Eye (tissue), 1 donor: ENCODE measurements at regions not wholly inside any gene's neighbourhood (a gene's known extent, or its start where the extent isn't known, plus 50 kb on each side); places are given as distances from the start of the nearest gene placed in this dataset.
A peak's percentile ranks its signal among the peaks of the same experiment; 100 is the strongest.

Source experiments
- DNase-seq: peaks from one replicate; pipeline ENCODE4 v3.0.0-alpha.2; 2015

DNA sequence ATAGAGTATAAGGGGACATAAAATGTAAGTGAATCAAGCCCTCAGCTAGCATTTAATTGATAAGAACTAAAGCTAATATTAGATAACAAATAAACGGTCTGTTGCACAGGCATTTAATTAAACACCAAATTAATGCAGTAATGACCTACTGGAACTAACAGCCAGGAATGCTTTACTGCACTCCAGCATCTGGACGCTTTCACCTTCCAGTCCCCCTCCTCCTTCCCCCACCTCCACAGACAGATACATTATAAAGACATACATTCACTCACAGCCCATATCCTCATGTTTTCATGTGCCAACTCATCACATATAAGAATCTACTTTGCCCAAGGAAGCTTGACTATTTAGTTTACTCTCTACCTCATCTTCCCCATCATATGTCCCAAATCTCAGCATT, 337.4 kb upstream of the PIK3C3 start:
- DNase-seq: no peak

DNA sequence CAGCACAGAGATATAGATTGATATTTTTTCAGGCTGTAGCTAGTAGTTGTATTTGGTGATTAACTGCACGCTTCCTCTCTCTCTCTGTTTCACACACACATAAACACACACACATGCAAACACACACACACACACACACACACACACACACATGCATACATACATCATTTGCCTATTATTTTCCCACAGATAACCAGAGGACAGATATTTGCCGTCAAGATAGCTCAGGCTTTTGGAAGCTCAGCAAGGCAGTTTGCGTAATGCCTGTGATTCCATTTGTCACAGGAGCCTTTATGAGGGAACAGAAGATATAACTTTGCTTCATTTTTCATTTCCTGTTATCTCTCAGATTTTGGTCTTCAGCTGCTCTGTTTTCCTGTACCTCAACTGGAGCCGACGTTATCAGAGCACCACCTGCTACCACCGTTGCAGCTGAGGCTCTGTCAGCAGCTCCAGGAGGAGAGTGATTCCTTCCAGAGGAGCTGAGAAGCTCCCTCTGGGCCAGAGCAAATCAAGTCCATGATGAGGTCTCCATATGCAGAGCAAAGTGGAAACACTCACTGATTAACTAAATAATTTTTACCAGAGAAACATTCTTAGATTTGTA, 341.9 kb upstream of the PIK3C3 start:
- DNase-seq: no peak

DNA sequence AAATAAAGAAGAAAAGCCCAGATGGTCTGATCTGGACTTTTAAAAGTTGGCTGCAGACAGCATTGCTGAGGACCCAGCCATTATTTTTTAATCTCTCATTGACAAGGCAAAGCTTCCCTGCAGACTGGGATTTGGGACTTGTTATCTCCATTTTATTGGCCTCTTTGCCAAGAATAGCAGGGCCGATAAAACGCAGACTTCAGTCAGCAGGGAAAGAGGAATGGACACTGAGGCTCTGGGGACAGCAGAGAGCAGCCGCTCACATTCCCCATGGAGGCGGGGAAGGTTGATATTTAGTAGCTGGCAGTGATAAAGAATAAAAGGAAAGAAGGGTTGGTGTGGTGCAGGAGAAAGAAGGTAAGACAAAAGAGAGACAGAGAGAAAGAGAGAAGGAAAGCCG, 350.1 kb upstream of the PIK3C3 start:
- no peak for DNase-seq

DNA sequence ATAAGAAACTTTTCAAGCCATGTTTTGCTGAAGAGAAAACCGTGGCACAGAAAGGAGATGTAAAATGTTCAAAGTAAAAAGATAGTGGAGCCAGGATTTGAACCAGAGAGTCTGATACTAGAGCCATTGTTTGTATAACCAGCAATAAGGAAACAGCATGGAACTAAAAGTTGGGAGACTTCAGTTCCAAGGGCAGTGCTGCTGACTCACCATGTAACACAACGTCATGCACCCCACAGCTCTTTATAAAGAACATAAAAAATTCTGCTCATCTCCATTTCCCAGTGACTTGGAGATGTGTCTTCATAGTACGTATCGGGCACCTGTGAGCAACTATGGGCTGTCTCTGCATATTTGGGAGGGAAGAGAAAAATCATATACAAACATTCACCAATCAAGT, 353.0 kb upstream of the PIK3C3 start:
- no peak for DNase-seq

DNA sequence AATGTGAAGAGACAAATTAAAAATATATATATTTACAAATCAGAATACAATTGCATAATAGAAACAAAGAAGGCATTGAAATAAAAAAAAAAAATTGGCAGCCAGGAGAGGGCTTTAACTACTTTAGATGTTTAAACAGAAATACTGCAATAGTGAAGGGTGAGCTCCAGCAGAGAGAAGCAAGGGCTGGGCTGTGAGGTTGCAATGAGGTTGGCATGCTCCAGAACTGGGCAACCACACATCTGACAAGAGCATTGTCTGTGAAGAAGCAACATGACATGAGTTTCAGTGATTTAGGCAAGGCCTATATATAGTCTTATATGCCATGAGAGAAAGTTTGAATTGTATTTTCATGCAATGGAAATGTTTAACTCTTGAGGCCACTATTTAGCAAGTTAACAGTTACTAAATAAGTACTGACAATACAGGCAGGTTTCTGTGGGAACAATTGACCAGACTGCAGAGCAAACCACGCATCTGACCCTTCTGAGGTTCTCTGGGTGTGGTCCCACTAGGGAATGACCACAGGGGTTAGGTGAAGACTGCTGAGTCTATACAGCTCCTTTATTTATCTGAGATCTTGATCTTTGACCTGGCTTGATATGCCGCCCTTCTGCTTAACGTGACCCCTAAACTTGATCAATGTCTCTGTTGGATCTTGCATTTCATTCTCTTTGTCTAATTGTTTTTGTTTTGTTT, 354.2 kb upstream of the PIK3C3 start:
- DNase-seq: no peak

DNA sequence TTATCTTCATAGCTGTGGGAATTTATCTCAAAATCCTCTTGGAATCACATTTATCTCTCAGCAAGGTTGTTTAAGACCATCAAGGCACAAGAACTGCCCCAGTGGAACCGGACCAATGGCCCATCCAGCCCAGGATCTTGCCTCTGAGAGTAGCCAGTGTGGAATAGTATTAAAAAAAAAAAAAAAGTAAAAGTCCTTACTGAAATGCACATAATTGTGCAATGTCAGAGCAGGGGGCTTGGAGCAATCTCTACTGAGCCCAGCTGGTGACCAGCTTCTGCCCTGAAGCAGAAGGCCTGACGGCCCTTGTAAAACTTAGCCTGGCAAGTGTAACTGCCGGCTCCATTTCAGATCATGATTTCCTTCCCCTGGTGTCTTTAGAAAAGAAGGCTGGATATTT, 355.6 kb upstream of the PIK3C3 start:
- no peak for DNase-seq

DNA sequence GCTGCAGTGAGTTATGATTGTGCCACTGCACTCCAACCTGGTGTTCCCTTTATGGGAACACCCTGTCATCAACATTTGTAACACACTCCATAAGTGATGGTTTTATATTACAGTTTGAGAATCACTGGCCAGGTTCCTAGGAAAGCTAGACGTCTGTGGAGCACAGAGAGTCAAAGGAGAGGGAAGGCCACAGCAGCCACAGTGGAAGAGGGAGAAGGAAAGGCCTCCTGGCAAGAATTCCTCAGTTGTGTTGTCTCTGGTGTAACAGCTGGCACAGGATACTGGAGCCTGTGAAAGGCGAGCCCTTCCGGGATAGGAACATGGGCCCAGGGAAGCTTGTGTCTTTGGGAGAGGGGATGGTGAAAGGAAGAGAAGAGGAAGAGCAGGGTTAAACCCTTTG, 360.5 kb upstream of the PIK3C3 start:
- DNase-seq: no peak

DNA sequence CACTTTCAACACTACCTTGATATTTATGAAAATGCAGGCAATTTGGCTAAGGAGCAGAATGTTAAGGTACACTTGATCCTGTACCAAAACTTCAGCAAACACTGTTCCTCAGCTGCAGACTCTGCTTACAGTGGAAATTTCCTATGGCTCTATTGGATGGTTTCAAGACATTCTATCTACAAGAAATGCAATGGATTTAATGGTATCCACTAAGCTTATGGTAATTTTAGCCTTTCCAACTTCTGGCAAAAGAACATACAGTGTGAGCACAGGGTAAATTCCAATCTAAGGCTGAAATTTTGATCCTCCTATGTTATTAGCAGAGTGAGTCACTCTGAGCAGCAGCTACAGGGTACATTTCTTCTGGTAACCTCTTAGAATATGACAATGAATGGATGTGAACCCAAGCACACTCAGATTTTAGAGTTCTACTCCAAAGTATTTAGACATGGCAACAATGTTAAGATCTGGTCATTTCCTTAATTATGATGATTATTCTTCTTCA, 361.8 kb upstream of the PIK3C3 start:
- no peak for DNase-seq

DNA sequence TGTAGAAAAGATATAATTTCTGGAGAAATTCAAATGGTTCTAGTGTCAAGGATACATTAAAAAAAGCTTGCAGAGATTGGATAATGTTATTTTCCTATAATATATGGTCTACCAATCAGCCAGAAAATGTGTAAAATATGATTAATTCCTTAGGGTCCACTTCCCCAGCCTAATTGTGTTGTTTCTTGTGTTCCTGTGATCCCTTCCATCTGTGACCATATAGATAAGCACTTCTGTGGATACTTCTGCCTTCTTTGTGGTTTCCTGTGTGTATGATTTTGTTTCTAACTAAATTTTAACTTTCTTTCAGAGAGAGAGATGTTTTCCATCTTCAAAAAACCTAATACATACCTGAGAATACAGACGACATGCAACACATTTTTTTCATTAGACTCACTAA, 367.1 kb upstream of the PIK3C3 start:
- no peak for DNase-seq

DNA sequence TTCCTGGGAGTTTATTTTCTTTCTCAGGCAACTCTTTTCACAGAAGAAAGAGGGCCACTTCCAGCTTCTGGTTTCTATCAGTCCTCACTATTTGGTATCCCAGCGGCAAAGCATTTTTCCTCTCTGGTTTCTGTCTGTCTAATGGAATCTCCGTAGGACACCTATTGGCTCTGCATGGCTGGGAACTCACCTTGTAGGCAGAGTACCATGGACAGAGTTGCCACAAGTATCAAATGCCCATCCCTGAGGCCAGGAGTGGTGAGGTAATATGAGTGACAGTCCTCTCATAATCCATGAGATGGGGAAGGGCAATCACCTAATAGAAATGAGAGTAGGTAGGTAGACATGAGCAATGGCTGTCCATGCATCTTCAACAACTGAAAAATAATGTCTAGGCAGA, 369.5 kb upstream of the PIK3C3 start:
- no peak for DNase-seq

DNA sequence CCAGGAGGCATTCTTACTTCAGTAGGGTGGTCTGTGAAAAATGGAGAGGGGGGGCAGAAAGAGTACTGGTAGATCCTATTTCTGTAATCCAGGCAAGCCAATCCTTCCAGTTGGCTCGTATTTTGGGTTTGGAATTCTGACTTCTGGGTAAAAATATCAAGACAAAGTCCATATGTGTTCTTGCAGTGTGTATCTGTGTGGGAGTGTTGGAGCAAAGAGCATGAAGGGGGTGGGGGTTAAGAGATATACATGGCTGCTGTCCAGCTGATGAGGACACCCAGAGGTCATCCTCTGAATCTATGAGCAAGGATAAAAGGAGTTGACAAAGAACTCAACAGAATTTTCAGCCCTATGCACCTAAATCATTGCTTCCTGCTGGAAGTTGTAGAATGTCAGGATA, 375.8 kb upstream of the PIK3C3 start:
- DNase-seq: no peak

DNA sequence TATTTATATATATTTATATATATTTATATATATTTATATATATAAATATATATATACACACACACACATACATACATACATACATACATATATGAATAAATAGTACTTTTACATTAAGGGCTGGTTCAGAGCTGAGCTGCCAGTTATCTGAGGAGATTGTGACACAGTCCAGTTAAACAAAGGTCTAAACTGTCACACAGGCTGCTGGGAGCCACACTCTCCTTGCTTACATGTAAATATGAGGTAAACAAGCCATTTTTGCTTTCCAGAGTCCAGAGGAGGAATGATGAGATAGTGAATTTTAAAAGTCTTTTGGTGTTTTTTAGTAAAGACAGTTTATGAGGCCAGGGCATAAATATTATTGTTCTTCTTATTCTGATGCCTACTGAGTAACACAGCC, 377.5 kb upstream of the PIK3C3 start:
- DNase-seq: no peak

DNA sequence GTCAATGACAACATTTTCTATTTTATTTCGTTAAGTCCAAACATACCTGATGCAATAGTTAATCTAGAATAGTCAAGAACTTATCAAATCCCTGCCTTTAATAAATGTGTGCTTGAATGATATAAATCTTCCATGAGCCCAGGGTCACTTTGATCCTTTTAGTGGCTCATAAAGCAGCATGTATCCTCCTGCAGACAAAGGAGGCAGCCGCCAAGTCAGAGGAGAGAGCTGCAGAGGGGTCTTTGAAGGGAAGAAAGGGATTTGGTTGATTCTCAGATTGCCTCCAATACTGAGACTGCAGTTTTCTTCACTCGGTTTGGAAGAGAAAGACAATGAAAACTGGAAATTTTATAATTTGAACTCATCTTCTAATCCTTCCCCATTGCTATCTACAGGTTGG, 378.4 kb upstream of the PIK3C3 start:
- DNase-seq: peak; percentile 14

DNA sequence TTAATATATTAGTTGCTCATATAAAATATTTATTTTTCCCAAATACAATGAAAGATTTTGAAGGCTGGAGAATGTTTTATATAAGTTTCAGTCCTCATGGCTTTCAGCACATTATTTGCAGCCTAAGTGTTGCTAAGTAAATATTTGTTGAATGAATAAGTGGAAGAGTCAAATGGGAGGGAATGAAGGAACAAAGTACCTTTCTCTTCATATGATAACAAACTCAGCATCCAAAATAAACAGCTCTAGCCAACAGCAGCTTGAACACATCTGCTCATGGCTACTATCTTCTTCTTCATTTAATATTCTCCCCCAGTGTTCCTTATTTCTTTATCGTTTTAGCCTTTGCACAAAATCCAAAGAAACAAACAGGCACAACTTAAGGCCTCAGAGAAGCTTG, 385.2 kb upstream of the PIK3C3 start:
- DNase-seq: no peak

DNA sequence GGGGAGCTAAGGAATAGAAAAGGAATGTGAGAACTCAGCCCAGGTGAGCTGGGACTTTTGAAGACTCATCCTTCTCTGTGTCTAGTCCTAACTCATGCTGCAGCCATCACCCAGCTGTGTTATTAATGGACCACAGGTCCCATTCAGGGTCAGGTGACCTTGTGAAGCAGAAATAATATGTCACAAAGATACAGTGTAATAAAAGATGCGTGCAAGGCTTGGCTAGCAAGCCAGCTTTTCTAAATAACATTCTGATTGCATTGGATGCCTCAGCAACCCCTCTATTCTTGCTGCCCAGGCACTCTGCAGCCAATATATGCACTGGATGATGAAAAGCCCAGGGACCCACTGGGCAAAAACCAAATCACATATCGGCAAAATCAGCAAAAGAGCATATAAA, 393.1 kb upstream of the PIK3C3 start:
- no peak for DNase-seq

DNA sequence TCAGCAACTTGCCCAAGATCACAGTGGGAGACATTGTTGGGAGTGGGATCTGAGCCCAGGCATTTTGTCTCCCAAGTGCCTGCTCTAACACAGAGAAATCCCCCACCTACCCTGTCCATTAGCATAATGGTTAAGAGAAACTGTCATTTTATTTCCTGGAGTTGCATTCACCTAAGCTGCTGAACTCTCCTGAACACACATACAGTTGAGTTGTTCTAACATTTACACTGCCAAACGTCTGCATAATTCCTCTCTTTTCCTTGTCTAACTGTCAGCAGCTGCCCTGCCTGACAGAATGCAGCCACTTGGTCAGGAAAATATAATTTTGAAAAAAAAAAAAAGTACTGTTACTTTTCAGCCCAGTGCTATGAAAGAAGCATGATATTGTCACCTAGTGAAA, 396.3 kb upstream of the PIK3C3 start:
- no peak for DNase-seq

DNA sequence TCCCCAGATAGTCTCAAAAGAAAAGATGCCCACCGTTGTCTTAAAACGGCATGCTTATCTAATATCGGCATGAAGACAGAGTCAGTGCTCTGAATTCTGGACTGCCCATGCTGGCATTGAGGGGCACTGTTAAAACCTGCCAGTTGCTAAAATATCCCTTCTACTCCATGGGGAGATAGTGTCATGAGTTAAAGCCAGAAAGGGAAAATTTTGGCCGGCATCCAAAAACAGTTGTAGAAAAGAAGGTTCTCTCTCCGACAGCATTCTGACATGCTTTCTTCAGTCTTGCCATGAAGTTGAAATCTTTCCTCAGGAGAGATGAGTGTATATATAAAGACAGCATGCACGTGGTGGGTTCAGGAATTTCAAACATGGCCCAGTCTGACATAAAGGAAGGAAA, 401.3 kb upstream of the PIK3C3 start:
- peak; percentile 12 for DNase-seq

DNA sequence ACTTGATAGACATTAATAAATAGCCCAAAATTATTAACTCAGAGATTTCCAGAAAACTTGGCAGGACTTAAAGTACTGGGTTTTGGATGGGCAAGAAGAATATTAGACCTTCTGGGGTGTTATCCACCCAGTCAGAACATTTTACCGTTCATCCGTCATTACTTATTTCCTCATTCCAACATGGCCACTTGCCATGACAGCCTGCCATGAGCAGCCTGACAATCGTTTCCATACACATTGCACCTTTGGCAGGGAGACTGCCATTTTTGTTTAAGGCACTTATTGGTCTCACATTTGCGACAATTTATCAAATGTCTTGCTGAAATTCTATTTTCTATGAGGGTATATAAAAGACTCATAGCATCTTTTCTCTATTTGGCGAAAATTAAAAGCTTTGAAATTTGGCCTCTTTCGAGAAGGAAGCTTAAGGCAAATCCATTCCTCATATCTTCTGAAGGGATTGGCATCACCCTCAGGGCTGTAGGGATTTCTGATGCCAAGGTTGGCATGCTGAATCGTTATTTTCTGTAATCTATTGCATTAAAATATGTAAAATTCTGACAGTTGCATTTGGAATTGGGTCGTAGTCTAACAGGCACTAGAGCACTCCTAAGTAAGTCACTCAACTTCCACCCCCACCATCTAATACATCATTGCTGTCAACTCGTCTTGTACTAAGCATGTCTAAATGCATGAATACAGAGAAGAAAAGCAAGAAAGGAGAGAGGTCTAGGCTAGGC, 406.3 kb upstream of the PIK3C3 start:
- DNase-seq: no peak

DNA sequence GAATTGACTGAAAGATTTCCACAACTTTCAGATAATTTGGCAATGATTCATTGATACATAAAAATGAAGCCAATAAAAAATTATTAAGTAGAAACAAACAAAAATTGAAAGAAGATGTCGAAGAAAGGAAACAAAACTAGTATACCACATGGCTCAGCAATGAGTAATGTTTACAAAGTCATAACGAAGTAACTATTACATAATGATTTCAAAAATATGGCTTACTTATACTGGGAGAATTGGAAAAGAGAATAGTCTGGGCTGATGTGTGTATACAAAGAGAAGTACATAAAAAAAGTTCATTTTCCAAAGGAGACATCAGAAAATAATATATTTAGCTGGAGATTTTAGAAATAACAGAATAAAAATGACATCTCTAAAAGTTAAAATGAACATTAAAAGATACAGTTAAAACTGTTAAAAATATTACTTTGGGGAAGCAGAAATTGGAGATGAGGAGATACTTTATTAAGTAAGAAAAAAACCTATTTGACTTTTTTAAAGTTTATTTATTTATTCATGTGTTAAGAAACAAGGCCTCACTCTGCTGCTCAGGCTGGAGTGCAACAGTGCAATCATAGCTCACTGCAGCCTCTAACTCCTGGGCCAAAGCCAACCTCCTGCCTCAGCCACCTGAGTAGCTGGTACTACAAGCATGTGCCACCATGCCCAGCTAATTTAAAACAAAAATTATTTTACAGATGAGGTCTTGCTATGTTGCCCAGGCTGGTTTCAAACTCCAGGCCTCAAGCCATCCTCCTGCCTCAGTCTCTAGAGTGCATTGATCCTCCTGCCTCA, 409.7 kb upstream of the PIK3C3 start:
- no peak for DNase-seq

DNA sequence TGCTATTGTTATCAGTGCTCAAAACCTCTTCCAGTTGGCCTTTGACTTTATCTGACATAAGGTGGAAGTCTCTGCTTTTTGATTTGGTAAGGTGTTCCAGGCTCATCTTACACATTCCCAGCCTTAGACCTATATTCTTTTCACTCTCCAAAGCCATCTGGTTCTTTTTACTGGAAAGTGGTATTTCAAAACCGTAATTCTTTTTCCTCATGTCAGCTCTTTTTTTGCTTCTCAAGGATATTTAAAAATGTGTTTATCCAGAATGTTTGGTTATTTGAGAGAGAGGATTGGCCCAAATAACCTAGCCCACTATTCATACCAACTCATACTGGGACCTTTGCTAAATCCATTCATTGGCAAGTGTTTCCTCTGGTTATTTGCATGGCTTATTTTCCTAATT, 411.2 kb upstream of the PIK3C3 start:
- no peak for DNase-seq

DNA sequence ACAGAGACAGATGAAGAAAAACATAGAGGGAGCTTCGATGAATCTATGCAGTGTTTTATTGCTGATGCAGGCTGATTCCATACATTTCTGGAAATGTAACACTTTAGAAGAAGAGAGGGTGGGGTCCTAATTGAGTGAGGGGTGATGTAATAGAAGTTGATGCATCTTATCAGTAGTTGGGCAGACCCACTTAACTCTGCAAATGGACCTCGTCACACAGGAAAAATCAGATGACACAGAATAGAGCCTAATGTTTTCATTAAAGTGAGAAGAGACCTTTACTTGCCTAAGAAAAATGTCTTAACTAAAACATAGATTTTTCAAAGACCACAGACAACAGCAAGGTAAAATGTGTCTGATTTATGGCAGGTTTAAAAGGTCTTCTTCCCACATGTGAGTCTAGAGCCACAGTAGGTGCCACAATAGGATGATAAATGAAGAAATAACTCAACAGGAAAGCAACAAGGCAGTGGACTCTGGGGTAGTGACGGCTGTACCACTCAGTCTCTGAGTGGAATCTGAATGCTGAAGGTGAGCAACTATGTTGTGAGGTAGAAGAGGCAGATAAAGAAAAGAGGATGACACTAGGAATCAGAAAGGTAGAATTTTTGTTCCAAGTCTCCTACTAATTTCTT, 414.7 kb upstream of the PIK3C3 start:
- DNase-seq: no peak

DNA sequence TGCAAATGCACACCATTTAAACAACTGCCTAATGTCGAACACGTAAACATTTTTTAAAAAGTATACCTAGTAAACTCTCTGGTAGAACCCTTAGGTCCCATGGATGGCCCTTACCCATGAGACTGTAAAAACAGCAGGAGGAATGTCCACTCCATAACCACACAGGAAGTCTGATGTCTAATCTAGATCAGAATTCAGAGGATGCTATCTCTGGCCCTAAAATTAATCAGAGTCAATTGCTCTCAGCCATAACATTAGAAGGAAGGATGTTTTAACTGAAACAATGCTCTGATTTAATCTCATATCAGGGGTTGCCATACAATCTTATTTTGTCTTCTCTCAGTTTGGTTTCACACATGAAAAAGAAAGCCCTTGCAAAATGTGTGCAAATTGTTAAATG, 416.3 kb upstream of the PIK3C3 start:
- no peak for DNase-seq

DNA sequence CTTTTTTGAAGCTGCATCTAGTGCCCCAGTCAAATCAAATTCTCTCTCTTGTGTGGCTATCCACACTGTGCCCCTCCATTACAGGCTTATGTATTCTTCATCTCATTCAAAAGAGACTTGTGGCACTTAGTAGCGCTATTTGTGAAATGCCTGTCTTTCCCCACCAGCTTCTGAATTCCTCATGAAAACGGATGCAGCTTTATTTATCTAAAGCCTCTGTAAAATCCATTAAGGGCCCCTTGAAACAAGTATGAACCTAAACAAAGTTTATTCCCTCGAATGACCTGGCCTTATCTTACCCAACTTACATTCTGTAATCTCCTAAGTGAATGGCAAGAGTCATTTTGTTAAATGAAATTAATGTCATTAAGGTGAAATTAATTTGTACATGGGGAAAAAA, 417.4 kb upstream of the PIK3C3 start:
- no peak for DNase-seq
